ENCODE measurements at regions not wholly inside any gene's neighbourhood (a gene's known extent, or its start where the extent isn't known, plus 50 kb on each side); places are given as distances from the start of the nearest gene placed in this dataset.

- H3K9me3 ChIP-seq: no peaks in the 10 kb centered on the region
- H3K36me3 ChIP-seq: no peaks in the 10 kb centered on the region
- WGBS: 70% methylated on average over 1 of the region's 1 CpG
- intact Hi-C loops (cut with DNase I): no loop called here
- H3K27me3 ChIP-seq (replicated peaks; ENCODE audit: insufficient read depth): no peaks in the 10 kb centered on the region
- H3K4me3 ChIP-seq: no peak overlapping the region
- no peak for TF ChIP-seq CTCF (IDR thresholded peaks at IDR 0.05)
- TF ChIP-seq POLR2AphosphoS5 (IDR thresholded peaks at IDR 0.05): no peak
- TF ChIP-seq POLR2A (IDR thresholded peaks at IDR 0.05): no peak
- DNase-seq (ENCODE audit: low spot score): no peak
- H3K4me1 ChIP-seq (replicated peaks): no peaks in the 10 kb centered on the region
- no peak overlapping the region for H3K27ac ChIP-seq
These were observed 70.4 kb downstream of the DIPK2A start for GRCh38 chr3:144041960-144042556.

- Histone ChIP-seq H3K27me3 (replicated peaks; ENCODE audit: insufficient read depth) (no peaks in the 10 kb centered on the region), H3K4me3 (no peak overlapping the region), H3K36me3 (no peaks in the 10 kb centered on the region), H3K27ac (no peak overlapping the region), H3K9me3 (no peaks in the 10 kb centered on the region), H3K4me1 (replicated peaks) (no peaks in the 10 kb centered on the region)
- WGBS: 87% methylated on average over 1 of the region's 1 CpG
- DNase-seq (ENCODE audit: low spot score): no peak
- TF ChIP-seq POLR2AphosphoS5 (IDR thresholded peaks at IDR 0.05) (no peak), CTCF (IDR thresholded peaks at IDR 0.05) (no peak), POLR2A (IDR thresholded peaks at IDR 0.05) (no peak)
- intact Hi-C loops (cut with DNase I): no loop called here
These were observed 74.1 kb downstream of the DIPK2A start for GRCh38 chr3:144045766-144046165.

DNA sequence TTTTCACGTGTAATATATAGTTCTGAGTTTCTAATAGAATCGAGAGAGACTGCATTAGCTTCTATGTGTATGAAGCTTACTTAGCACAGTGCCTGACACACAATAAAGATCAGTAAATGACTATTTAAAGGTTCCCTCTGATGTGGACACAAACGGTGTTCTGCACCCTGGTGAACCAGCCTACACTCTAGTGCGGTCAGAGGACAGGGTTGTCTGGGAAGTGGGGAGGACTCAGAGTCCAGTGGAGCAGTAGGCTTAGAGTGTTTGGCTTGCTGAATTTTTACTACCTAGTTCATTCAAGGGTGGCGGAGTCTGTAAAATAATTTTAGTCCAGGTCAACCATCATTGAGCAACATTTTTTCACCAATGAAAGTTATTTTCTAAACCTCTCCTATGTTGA lies 77.8 kb downstream of the DIPK2A start:
- intact Hi-C loops (cut with DNase I): no loop called here
- no peaks in the 10 kb centered on the region for H3K27me3 ChIP-seq (replicated peaks; ENCODE audit: insufficient read depth)
- no peak overlapping the region for H3K27ac ChIP-seq
- H3K4me1 ChIP-seq (replicated peaks): no peaks in the 10 kb centered on the region
- H3K4me3 ChIP-seq: no peak overlapping the region
- 93% methylated on average over 5 of the region's 5 CpGs for WGBS
- TF ChIP-seq POLR2AphosphoS5 (IDR thresholded peaks at IDR 0.05) (no peak), CTCF (IDR thresholded peaks at IDR 0.05) (no peak), POLR2A (IDR thresholded peaks at IDR 0.05) (no peak)
- H3K9me3 ChIP-seq: no peaks in the 10 kb centered on the region
- no peaks in the 10 kb centered on the region for H3K36me3 ChIP-seq
- no peak for DNase-seq (ENCODE audit: low spot score)

GRCh38 chr3:144051211-144051610 lies 79.6 kb downstream of the DIPK2A start:
- Histone ChIP-seq H3K27ac (no peak overlapping the region), H3K9me3 (no peaks in the 10 kb centered on the region), H3K27me3 (replicated peaks; ENCODE audit: insufficient read depth) (no peaks in the 10 kb centered on the region), H3K4me3 (no peak overlapping the region), H3K4me1 (replicated peaks) (no peaks in the 10 kb centered on the region), H3K36me3 (no peaks in the 10 kb centered on the region)
- no peak for DNase-seq (ENCODE audit: low spot score)
- intact Hi-C loops (cut with DNase I): no loop called here
- TF ChIP-seq POLR2AphosphoS5 (IDR thresholded peaks at IDR 0.05) (no peak), POLR2A (IDR thresholded peaks at IDR 0.05) (no peak), CTCF (IDR thresholded peaks at IDR 0.05) (no peak)

- Histone ChIP-seq H3K36me3 (no peaks in the 10 kb centered on the region), H3K27me3 (replicated peaks; ENCODE audit: insufficient read depth) (no peaks in the 10 kb centered on the region), H3K27ac (no peak overlapping the region), H3K4me3 (no peak overlapping the region), H3K9me3 (no peaks in the 10 kb centered on the region), H3K4me1 (replicated peaks) (no peaks in the 10 kb centered on the region)
- intact Hi-C loops (cut with DNase I): no loop called here
- TF ChIP-seq POLR2AphosphoS5 (IDR thresholded peaks at IDR 0.05): no peak
- TF ChIP-seq POLR2A (IDR thresholded peaks at IDR 0.05): no peak
- no peak for TF ChIP-seq CTCF (IDR thresholded peaks at IDR 0.05)
- DNase-seq (ENCODE audit: low spot score): no peak
These were observed 80.7 kb downstream of the DIPK2A start for GRCh38 chr3:144052275-144052674.
